ENCODE measurements at regions not wholly inside any gene's neighbourhood (a gene's known extent, or its start where the extent isn't known, plus 50 kb on each side); places are given as distances from the start of the nearest gene placed in this dataset.

DNA sequence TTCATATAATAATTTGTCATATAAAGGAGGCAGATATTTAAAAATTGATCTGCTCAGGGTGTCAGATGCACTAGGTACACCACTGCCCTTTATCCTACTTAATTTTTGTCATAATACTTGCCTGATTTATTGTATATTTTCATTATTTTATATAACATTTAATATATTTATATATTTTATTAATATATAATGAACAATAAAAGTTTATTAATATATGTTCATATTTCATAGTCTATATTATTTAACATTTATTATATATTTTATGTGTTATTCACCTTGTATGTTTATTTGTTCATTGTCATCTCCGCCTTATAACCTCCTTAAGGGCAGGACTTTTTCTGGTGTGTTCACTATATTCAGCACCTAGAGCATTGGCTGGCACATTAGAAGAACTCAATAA is 232.4 kb upstream of the AMIGO2 start:
- H3K4me1 ChIP-seq (ENCODE audit: insufficient read depth, low read length), result peaks cover 7% of the 10 kb centered on the region
- Mint-ChIP-seq H3K4me1 (ENCODE audit: low read depth) (peaks cover 23% of the 10 kb centered on the region), H3K9me3 (peaks cover 3% of the 10 kb centered on the region), H3K27ac (no peak overlapping the region), H3K4me3 (no peak overlapping the region), H3K27me3 (no peaks in the 10 kb centered on the region), H3K36me3 (ENCODE audit: low read depth) (peaks cover 17% of the 10 kb centered on the region)
- ChIA-PET CTCF (no interaction called here), POLR2A (interaction anchor here (0.6 kb wide), 1 partner anchor 218 kb away, joined by 3 read pairs; no protein-coding TSS in a partner anchor)
- TF ChIP-seq CTCF (IDR thresholded peaks at IDR 0.05), result no peak
- H3K4me3 ChIP-seq (ENCODE audit: low read length), result no peak overlapping the region
- intact Hi-C loops (cut with DNase I, micrococcal nuclease), result no loop called here
- H3K27me3 ChIP-seq (ENCODE audit: control insufficient read depth in 1 of 2, insufficient read depth in 2 of 2, low read length in 2 of 2), result no peaks in the 10 kb centered on the region
- H3K27ac ChIP-seq (ENCODE audit: low read depth in 1 of 2, low read length in 2 of 2), result no peak overlapping the region
- H3K9me3 ChIP-seq (ENCODE audit: control insufficient read depth in 1 of 2, insufficient read depth in 1 of 2, low read length in 2 of 2), result peaks cover 3 to 5% of the 10 kb centered on the region in 2 experiments
- no peaks in the 10 kb centered on the region for H3K36me3 ChIP-seq (ENCODE audit: insufficient read depth, low read length)
- ATAC-seq (ENCODE audit: poor library complexity) (no peak), DNase-seq (no peak)

DNA sequence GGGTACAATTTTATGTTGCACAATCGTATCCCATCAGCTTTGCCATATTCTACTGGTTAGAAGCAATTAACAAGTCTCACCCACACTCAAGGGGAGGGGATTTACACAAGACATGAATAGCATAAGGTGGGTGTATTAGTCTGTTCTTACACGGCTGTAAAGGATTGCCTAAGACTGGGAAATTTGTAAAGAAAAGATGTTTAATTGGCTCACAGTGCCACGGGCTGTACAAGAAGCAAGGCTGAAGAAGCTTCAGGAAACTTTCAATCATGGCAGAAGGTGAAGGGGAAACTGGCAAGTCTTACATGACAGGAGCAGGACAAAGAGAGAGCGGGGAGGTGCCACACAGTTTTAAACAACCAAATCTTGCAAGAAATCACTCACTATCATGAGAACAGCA is 231.8 kb upstream of the AMIGO2 start:
- peaks cover 23% of the 10 kb centered on the region for H3K4me1 Mint-ChIP-seq (ENCODE audit: low read depth)
- no peak overlapping the region for H3K4me3 Mint-ChIP-seq
- no peak overlapping the region for H3K27ac Mint-ChIP-seq
- no peaks in the 10 kb centered on the region for H3K27me3 Mint-ChIP-seq
- peaks cover 3% of the 10 kb centered on the region for H3K9me3 Mint-ChIP-seq
- H3K36me3 Mint-ChIP-seq (ENCODE audit: low read depth), result peaks cover 23% of the 10 kb centered on the region
- ChIA-PET CTCF (no interaction called here), POLR2A (interaction anchor here (0.6 to 1.1 kb wide), 2 partner anchors 95 to 100 kb away, joined by 3 read pairs; no protein-coding TSS in a partner anchor)
- H3K27me3 ChIP-seq (ENCODE audit: control insufficient read depth in 1 of 2, insufficient read depth in 2 of 2, low read length in 2 of 2), result no peaks in the 10 kb centered on the region
- TF ChIP-seq CTCF (IDR thresholded peaks at IDR 0.05), result no peak
- H3K36me3 ChIP-seq (ENCODE audit: insufficient read depth, low read length), result no peaks in the 10 kb centered on the region
- ATAC-seq (ENCODE audit: poor library complexity), result no peak
- DNase-seq, result no peak
- H3K4me3 ChIP-seq (ENCODE audit: low read length), result no peak overlapping the region
- peaks cover 12% of the 10 kb centered on the region for H3K4me1 ChIP-seq (ENCODE audit: insufficient read depth, low read length)
- intact Hi-C loops (cut with DNase I, micrococcal nuclease), result no loop called here
- H3K9me3 ChIP-seq (ENCODE audit: control insufficient read depth in 1 of 2, insufficient read depth in 1 of 2, low read length in 2 of 2), result peaks cover 3 to 5% of the 10 kb centered on the region in 2 experiments
- H3K27ac ChIP-seq (ENCODE audit: low read depth in 1 of 2, low read length in 2 of 2), result no peak overlapping the region

- no peak overlapping the region for H3K27ac ChIP-seq (ENCODE audit: low read depth in 1 of 2, low read length in 2 of 2)
- no peaks in the 10 kb centered on the region for H3K27me3 ChIP-seq (ENCODE audit: control insufficient read depth in 1 of 2, insufficient read depth in 2 of 2, low read length in 2 of 2)
- ChIA-PET CTCF (no interaction called here), POLR2A (interaction anchor here (1.1 kb wide), 1 partner anchor 95 kb away, joined by 3 read pairs; no protein-coding TSS in a partner anchor)
- TF ChIP-seq CTCF (IDR thresholded peaks at IDR 0.05), result no peak
- H3K4me1 Mint-ChIP-seq (ENCODE audit: low read depth), result peaks cover 23% of the 10 kb centered on the region
- intact Hi-C loops (cut with DNase I, micrococcal nuclease), result no loop called here
- H3K4me3 ChIP-seq (ENCODE audit: low read length), result no peak overlapping the region
- peaks cover 3% of the 10 kb centered on the region for H3K9me3 Mint-ChIP-seq
- no peaks in the 10 kb centered on the region for H3K36me3 ChIP-seq (ENCODE audit: insufficient read depth, low read length)
- H3K9me3 ChIP-seq (ENCODE audit: control insufficient read depth in 1 of 2, insufficient read depth in 1 of 2, low read length in 2 of 2), result peaks cover 3 to 10% of the 10 kb centered on the region in 2 experiments
- ATAC-seq (ENCODE audit: poor library complexity) (no peak), DNase-seq (no peak)
- H3K36me3 Mint-ChIP-seq (ENCODE audit: low read depth), result peaks cover 26% of the 10 kb centered on the region
- H3K27me3 Mint-ChIP-seq, result no peaks in the 10 kb centered on the region
- H3K4me1 ChIP-seq (ENCODE audit: insufficient read depth, low read length), result peaks cover 12% of the 10 kb centered on the region
- H3K4me3 Mint-ChIP-seq, result no peak overlapping the region
- no peak overlapping the region for H3K27ac Mint-ChIP-seq
Measured at GRCh38 chr12:47311010-47311409, 231.3 kb upstream of the AMIGO2 start.
